CD4-positive, alpha-beta T cell treated with Interleukin-10 for 1 hour (primary cell): ENCODE measurements at regions not wholly inside any gene's neighbourhood (a gene's known extent, or its start where the extent isn't known, plus 50 kb on each side); places are given as distances from the start of the nearest gene placed in this dataset.
"Not testable (repeated sequence)": the region's sequence is repeated elsewhere in the genome, so short reads cannot be mapped to it uniquely, and the experiment has no call there.

Experiments
- DNase-seq: peaks from one replicate; pipeline ENCODE4 v3.0.0-alpha.2; 2020

GRCh38 chr1:187987236-187987776, 1158.6 kb downstream of the PLA2G4A start:
- DNase-seq: no peak

- no peak for DNase-seq
These were observed 1163.2 kb downstream of the PLA2G4A start for GRCh38 chr1:187991944-187992343.

- DNase-seq: no peak
These were observed 1168.0 kb downstream of the PLA2G4A start for GRCh38 chr1:187996780-187997179.

- DNase-seq: no peak
These were observed 1171.2 kb downstream of the PLA2G4A start for GRCh38 chr1:187999973-188000372.

- DNase-seq: not testable (repeated sequence)
These were observed 1174.9 kb downstream of the PLA2G4A start for GRCh38 chr1:188003687-188004086.

- DNase-seq: no peak
These were observed 1176.1 kb downstream of the PLA2G4A start for GRCh38 chr1:188004849-188005248.

GRCh38 chr1:188006354-188006753, 1177.6 kb downstream of the PLA2G4A start:
- DNase-seq: no peak

GRCh38 chr1:188013222-188013849, 1184.6 kb downstream of the PLA2G4A start:
- DNase-seq: not testable (repeated sequence)

GRCh38 chr1:188017921-188018320, 1189.2 kb downstream of the PLA2G4A start:
- DNase-seq: no peak

- DNase-seq: no peak
These were observed 1193.9 kb downstream of the PLA2G4A start for GRCh38 chr1:188022661-188023060.

GRCh38 chr1:188023206-188023605, 1194.5 kb downstream of the PLA2G4A start:
- DNase-seq: no peak

GRCh38 chr1:188027613-188028012, 1198.9 kb downstream of the PLA2G4A start:
- DNase-seq: no peak

GRCh38 chr1:188037572-188037971, 1208.8 kb downstream of the PLA2G4A start:
- not testable (repeated sequence) for DNase-seq

GRCh38 chr1:188043536-188044245, 1214.9 kb downstream of the PLA2G4A start:
- no peak for DNase-seq

- no peak for DNase-seq
These were observed 1221.5 kb downstream of the PLA2G4A start for GRCh38 chr1:188050250-188050649.

GRCh38 chr1:188056011-188056410, 1227.3 kb downstream of the PLA2G4A start:
- DNase-seq: no peak

- DNase-seq: no peak
These were observed 1230.1 kb downstream of the PLA2G4A start for GRCh38 chr1:188058801-188059200.

- DNase-seq: no peak
These were observed 1233.1 kb downstream of the PLA2G4A start for GRCh38 chr1:188061881-188062280.

- DNase-seq: no peak
These were observed 1233.7 kb downstream of the PLA2G4A start for GRCh38 chr1:188062456-188062855.

GRCh38 chr1:188065917-188066316, 1237.2 kb downstream of the PLA2G4A start:
- DNase-seq: no peak

GRCh38 chr1:188070848-188071247, 1242.1 kb downstream of the PLA2G4A start:
- DNase-seq: no peak

GRCh38 chr1:188089015-188089414, 1260.3 kb downstream of the PLA2G4A start:
- no peak for DNase-seq

- no peak for DNase-seq
These were observed 1260.7 kb downstream of the PLA2G4A start for GRCh38 chr1:188089461-188089860.

GRCh38 chr1:188096521-188096920, 1267.8 kb downstream of the PLA2G4A start:
- DNase-seq: no peak
